HCT116 (cell line): ENCODE measurements at regions not wholly inside any gene's neighbourhood (a gene's known extent, or its start where the extent isn't known, plus 50 kb on each side); places are given as distances from the start of the nearest gene placed in this dataset.
"Not testable (repeated sequence)": the region's sequence is repeated elsewhere in the genome, so short reads cannot be mapped to it uniquely, and the experiment has no call there.

ENCODE experiments used
- ATAC-seq: fragments of 200-7000 bp; cut with Tn5 transposase; 2 replicates; pipeline ENCODE4 v1.9.1; 2020; ENCODE audit warnings: mild to moderate bottlenecking, moderate library complexity
- BruUV-seq: library from RNA; stranded (reverse); fragments of 400-500 nt; replicated peaks from 2 replicates; lab custom pipeline; 2021; lab: Mats Ljungman, UMichigan
- CTCF ChIA-PET: fragments of 300-600 bp; sonication (Branson Sonifier 250); formaldehyde crosslinking; loops from one replicate; lab custom pipeline; 2021; ENCODE audit warnings: antibody characterized with exemption; lab: Charles Lee
- POLR2A ChIA-PET: fragments of 300-600, 350-600 bp; sonication (Branson Sonifier 250); formaldehyde crosslinking; loops from one replicate; lab custom pipeline; 2021; ENCODE audit warnings: antibody characterized with exemption; lab: Charles Lee
- RAD21 ChIA-PET, 2 experiments: fragments of 300-600 bp; sonication (Branson Sonifier 250); formaldehyde crosslinking; loops; one replicate each; lab custom pipeline; 2023; ENCODE audit warnings: low total read pairs in 2 of 2; ENCODE audit not compliant: uncharacterized antibody in 2 of 2, unreplicated experiment in 2 of 2, low non-redundant PET in 1 of 2; lab: Charles Lee
- DNase-seq: peaks from one replicate; pipeline ENCODE4 v3.0.0-alpha.2; 2010; ENCODE audit warnings: low read depth, low spot score
- H2AFZ ChIP-seq: fragments of 200-600 bp; shearing (Covaris generic), sonication (generic); 2 replicates; pipeline ENCODE4 v1.6.1; 2017; ENCODE audit warnings: low read depth, mixed run types, mixed read lengths, antibody characterized with exemption, low read length; ENCODE audit not compliant: poor library complexity, severe bottlenecking
- H3K27ac ChIP-seq: 2 replicates; pipeline ENCODE4 v1.5.1; 2012; ENCODE audit warnings: low read depth, low read length
- H3K27me3 ChIP-seq: fragments of 200-600 bp; sonication (generic); 2 replicates; pipeline ENCODE4 v1.6.1; 2016; ENCODE audit warnings: mixed run types, low read length, mixed read lengths; ENCODE audit not compliant: insufficient read depth
- H3K36me3 ChIP-seq, 2 experiments: fragments of 200-500 bp in 1 of 2; fragments of 200-600 bp in 1 of 2; sonication (Bioruptor generic) in 1 of 2; sonication (generic) in 1 of 2; 2 replicates each; pipeline versions ENCODE4 v1.5.1 to v1.6.1; 2014 to 2016; ENCODE audit warnings: low read length in 2 of 2, inconsistent platforms in 1 of 2, mixed read lengths in 1 of 2, mixed run types in 1 of 2; ENCODE audit not compliant: insufficient read depth in 2 of 2, control insufficient read depth in 1 of 2
- H3K4me1 ChIP-seq, 2 experiments: fragments of 200-600 bp in 1 of 2; sonication (generic) in 1 of 2; 2 replicates each; pipeline versions ENCODE4 v1.5.1 to v1.6.1; 2012 to 2017; ENCODE audit warnings: low read length in 2 of 2, inconsistent platforms in 1 of 2, mild to moderate bottlenecking in 1 of 2, mixed read lengths in 1 of 2, mixed run types in 1 of 2, moderate library complexity in 1 of 2; ENCODE audit not compliant: insufficient read depth in 2 of 2, control insufficient read depth in 1 of 2
- H3K4me2 ChIP-seq: fragments of 200-600 bp; sonication (generic); 2 replicates; pipeline ENCODE4 v1.6.1; 2017; ENCODE audit warnings: mixed run types, low read length, mixed read lengths
- H3K4me3 ChIP-seq, 2 experiments: fragments of 200-600 bp in 1 of 2; sonication (generic) in 1 of 2; replicated peaks in 1 of 2; 2 replicates each; pipeline ENCODE4 v1.5.1; 2011 to 2016; ENCODE audit warnings: low read length in 2 of 2, control low read depth in 1 of 2, low read depth in 1 of 2, mild to moderate bottlenecking in 1 of 2, mixed read lengths in 1 of 2, mixed run types in 1 of 2
- H3K79me2 ChIP-seq: fragments of 200-600 bp; sonication (generic); 2 replicates; pipeline ENCODE4 v1.6.1; 2017; ENCODE audit warnings: mild to moderate bottlenecking, mixed run types, low read length, moderate library complexity, mixed read lengths; ENCODE audit not compliant: insufficient read depth
- H3K9ac ChIP-seq: fragments of 200-600 bp; sonication (generic); 2 replicates; pipeline ENCODE4 v1.6.1; 2016; ENCODE audit warnings: low read length, mixed read lengths
- H3K9me2 ChIP-seq: fragments of 200-600 bp; sonication (generic), shearing (Covaris generic); 2 replicates; pipeline ENCODE4 v1.6.1; 2017; ENCODE audit warnings: mixed run types, mild to moderate bottlenecking, moderate library complexity; ENCODE audit not compliant: insufficient read depth
- H3K9me3 ChIP-seq, 2 experiments: fragments of 200-500 bp in 1 of 2; fragments of 200-600 bp in 1 of 2; sonication (Bioruptor generic) in 1 of 2; sonication (generic) in 1 of 2; 2 replicates each; pipeline ENCODE4 v1.6.1; 2014 to 2017; ENCODE audit warnings: low read length in 2 of 2, mixed read lengths in 2 of 2, inconsistent platforms in 1 of 2, low read depth in 1 of 2, mild to moderate bottlenecking in 1 of 2, mixed run types in 1 of 2, moderate library complexity in 1 of 2; ENCODE audit not compliant: control insufficient read depth in 1 of 2, insufficient read depth in 1 of 2
- H4K20me1 ChIP-seq: fragments of 200-600 bp; sonication (generic), shearing (Covaris generic); 2 replicates; pipeline ENCODE4 v1.6.1; 2017; ENCODE audit warnings: mixed run types, mild to moderate bottlenecking, moderate library complexity; ENCODE audit not compliant: insufficient read depth
- CEBPB ChIP-seq: IDR thresholded peaks from 2 replicates; pipeline ENCODE4 v1.6.1; 2012; ENCODE audit warnings: low read depth
- EZH2 ChIP-seq: fragments of 200-600 bp; sonication (generic); IDR thresholded peaks from 2 replicates; pipeline ENCODE4 v1.6.1; 2017; ENCODE audit warnings: antibody characterized with exemption, mixed run types
- EZH2phosphoT487 ChIP-seq: fragments of 200-600 bp; IDR thresholded peaks from 2 replicates; pipeline ENCODE4 v1.6.1; 2018; ENCODE audit warnings: antibody characterized with exemption, borderline replicate concordance
- FOSL1 ChIP-seq: IDR thresholded peaks from 2 replicates; pipeline ENCODE4 v1.6.1; 2012; ENCODE audit warnings: low read depth
- POLR2A ChIP-seq: IDR thresholded peaks from 2 replicates; pipeline ENCODE4 v1.7.0; 2011; ENCODE audit warnings: borderline replicate concordance; ENCODE audit not compliant: insufficient read depth, insufficient read length; ENCODE audit errors: extremely low read depth
- RAD21 ChIP-seq: IDR thresholded peaks from 2 replicates; pipeline ENCODE4 v1.6.1; 2012; ENCODE audit warnings: low read depth, mild to moderate bottlenecking
- SP1 ChIP-seq: IDR thresholded peaks from 2 replicates; pipeline ENCODE4 v1.6.1; 2012; ENCODE audit warnings: low read depth
- SRF ChIP-seq: IDR thresholded peaks from 2 replicates; pipeline ENCODE4 v1.6.1; 2012; ENCODE audit warnings: low read depth
- YY1 ChIP-seq: IDR thresholded peaks from 2 replicates; pipeline ENCODE4 v1.6.1; 2011; ENCODE audit warnings: low read length, low read depth, moderate library complexity, mild to moderate bottlenecking; ENCODE audit not compliant: insufficient replicate concordance; ENCODE audit errors: extremely low read depth
- ZNF274 ChIP-seq: fragments of 200-500 bp; sonication (Bioruptor generic); IDR thresholded peaks from 2 replicates; pipeline ENCODE4 v1.6.1; 2014; ENCODE audit warnings: mild to moderate bottlenecking, low read depth, low read length, inconsistent platforms
- intact Hi-C: fragments of 100-400 bp; cut with micrococcal nuclease; formaldehyde crosslinking; loops from 2 replicates; pipeline ENCODE4 v1.10.0; 2022

GRCh38 chr9:71268871-71269635 lies 147.6 kb upstream of the TRPM3 start:
- no peaks in the 10 kb centered on the region for H3K4me1 ChIP-seq
- 0 out of 2 replicates have a peak, but pooled peaks cover 8% of the 10 kb centered on the region for H3K27me3 ChIP-seq
- H4K20me1 ChIP-seq = no peaks in the 10 kb centered on the region
- H2AFZ ChIP-seq = no peak overlapping the region
- BruUV-seq = no TSS peak
- no peak overlapping the region for H3K27ac ChIP-seq
- H3K9ac ChIP-seq = no peak overlapping the region
- H3K4me3 ChIP-seq = no peak overlapping the region
- POLR2A ChIA-PET = no interaction called here
- H3K79me2 ChIP-seq = no peaks in the 10 kb centered on the region
- no peak overlapping the region for H3K4me2 ChIP-seq
- DNase-seq (no peak), ATAC-seq (no peak)
- H3K9me3 ChIP-seq = no peaks in the 10 kb centered on the region
- no peak for TF ChIP-seq ZNF274
- no peak for TF ChIP-seq EZH2phosphoT487
- no peak for TF ChIP-seq SP1
- intact Hi-C loops = no loop called here
- H3K9me2 ChIP-seq = no peaks in the 10 kb centered on the region
- RAD21 ChIA-PET = no interaction called here
- H3K36me3 ChIP-seq = no peaks in the 10 kb centered on the region
- CTCF ChIA-PET = no interaction called here

- Histone ChIP-seq H3K9me3 (no peaks in the 10 kb centered on the region), H3K4me1 (no peaks in the 10 kb centered on the region), H3K79me2 (no peaks in the 10 kb centered on the region), H3K9ac (no peak overlapping the region), H3K9me2 (no peaks in the 10 kb centered on the region), H4K20me1 (no peaks in the 10 kb centered on the region), H3K36me3 (no peaks in the 10 kb centered on the region), H3K27me3 (no peaks in the 10 kb centered on the region), H3K4me3 (no peak overlapping the region), H3K4me2 (no peak overlapping the region), H2AFZ (no peak overlapping the region), H3K27ac (no peak overlapping the region)
- POLR2A ChIA-PET = no interaction called here
- RAD21 ChIA-PET = no interaction called here
- BruUV-seq = no TSS peak
- TF ChIP-seq EZH2 (no peak), EZH2phosphoT487 (no peak), SP1 (no peak), SRF (no peak), RAD21 (no peak), FOSL1 (no peak), YY1 (no peak), POLR2A (no peak), CEBPB (no peak)
- ATAC-seq = no peak
- no peak for DNase-seq
- CTCF ChIA-PET = no interaction called here
- intact Hi-C loops = no loop called here
Measured at GRCh38 chr9:71263451-71263850, 142.0 kb upstream of the TRPM3 start.

- H4K20me1 ChIP-seq, DNase-seq, ATAC-seq, H3K9me2 ChIP-seq, H3K4me1 ChIP-seq, H3K4me2 ChIP-seq, CTCF ChIA-PET, POLR2A ChIA-PET, H3K79me2 ChIP-seq, intact Hi-C loops, RAD21 ChIA-PET, H3K9ac ChIP-seq, H3K9me3 ChIP-seq, H3K36me3 ChIP-seq, H2AFZ ChIP-seq, H3K4me3 ChIP-seq, H3K27me3 ChIP-seq, BruUV-seq, H3K27ac ChIP-seq: not testable (repeated sequence)
Measured at GRCh38 chr9:71260419-71260818, 139.0 kb upstream of the TRPM3 start.
